HFFc6 (cell line): ENCODE measurements at regions not wholly inside any gene's neighbourhood (a gene's known extent, or its start where the extent isn't known, plus 50 kb on each side); places are given as distances from the start of the nearest gene placed in this dataset.

ENCODE experiments used
- DNase-seq: peaks from one replicate; pipeline ENCODE4 v3.0.0-alpha.2; 2018
- H3K27ac Mint-ChIP-seq: 2 replicates; pipeline ENCODE4 v1.8.0; 2020; ENCODE audit warnings: mild to moderate bottlenecking, mixed read lengths
- H3K27me3 Mint-ChIP-seq: 2 replicates; pipeline ENCODE4 v1.8.0; 2021; ENCODE audit warnings: mild to moderate bottlenecking, moderate library complexity, mixed read lengths; ENCODE audit not compliant: insufficient read depth
- H3K36me3 Mint-ChIP-seq: 2 replicates; pipeline ENCODE4 v1.8.0; 2021; ENCODE audit warnings: low read depth, mixed read lengths
- H3K4me1 Mint-ChIP-seq: 2 replicates; pipeline ENCODE4 v1.8.0; 2020; ENCODE audit warnings: low read depth, mixed read lengths
- H3K4me3 Mint-ChIP-seq: 2 replicates; pipeline ENCODE4 v1.8.0; 2020; ENCODE audit warnings: mild to moderate bottlenecking, moderate library complexity, mixed read lengths
- H3K9me3 Mint-ChIP-seq: 2 replicates; pipeline ENCODE4 v1.8.0; 2020; ENCODE audit warnings: mild to moderate bottlenecking, mixed read lengths
- TF ChIP-seq, protein P1 (sequence below): fragments of 200-600 bp; sonication (generic); IDR thresholded peaks from 2 replicates; pipeline ENCODE4 v1.5.0; 2021; ENCODE audit warnings: antibody characterized with exemption, mild to moderate bottlenecking

DNA sequence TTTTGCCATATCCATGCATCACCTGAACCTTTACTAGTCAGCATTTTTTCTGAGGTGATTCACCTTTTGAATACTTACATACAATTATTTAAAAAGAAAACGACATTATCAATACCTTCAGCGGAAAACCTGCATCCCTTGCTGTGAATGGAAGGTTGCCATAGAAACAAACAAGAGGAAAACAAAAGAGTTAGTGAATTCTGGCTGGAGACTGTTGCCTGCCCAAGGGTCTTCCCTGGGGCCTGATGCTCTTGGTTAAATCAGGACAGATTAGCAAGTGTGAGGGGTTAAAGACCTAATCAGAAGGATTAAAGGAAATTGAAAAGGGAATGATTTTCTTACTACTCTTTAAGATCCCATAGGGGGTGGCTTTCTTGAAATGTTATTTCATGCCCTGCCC lies 96.0 kb upstream of the WSCD2 start:
- no peaks in the 10 kb centered on the region; the same call in 1 of the 2 replicates for H3K27me3 Mint-ChIP-seq
- DNase-seq = no peak
- H3K9me3 Mint-ChIP-seq = peaks cover 63% of the 10 kb centered on the region
- peaks cover 5% of the 10 kb centered on the region; the same call in 1 of the 2 replicates for H3K36me3 Mint-ChIP-seq
- no peak overlapping the region for H3K4me3 Mint-ChIP-seq
- no peak overlapping the region for H3K27ac Mint-ChIP-seq
- TF ChIP-seq, protein P1, sequence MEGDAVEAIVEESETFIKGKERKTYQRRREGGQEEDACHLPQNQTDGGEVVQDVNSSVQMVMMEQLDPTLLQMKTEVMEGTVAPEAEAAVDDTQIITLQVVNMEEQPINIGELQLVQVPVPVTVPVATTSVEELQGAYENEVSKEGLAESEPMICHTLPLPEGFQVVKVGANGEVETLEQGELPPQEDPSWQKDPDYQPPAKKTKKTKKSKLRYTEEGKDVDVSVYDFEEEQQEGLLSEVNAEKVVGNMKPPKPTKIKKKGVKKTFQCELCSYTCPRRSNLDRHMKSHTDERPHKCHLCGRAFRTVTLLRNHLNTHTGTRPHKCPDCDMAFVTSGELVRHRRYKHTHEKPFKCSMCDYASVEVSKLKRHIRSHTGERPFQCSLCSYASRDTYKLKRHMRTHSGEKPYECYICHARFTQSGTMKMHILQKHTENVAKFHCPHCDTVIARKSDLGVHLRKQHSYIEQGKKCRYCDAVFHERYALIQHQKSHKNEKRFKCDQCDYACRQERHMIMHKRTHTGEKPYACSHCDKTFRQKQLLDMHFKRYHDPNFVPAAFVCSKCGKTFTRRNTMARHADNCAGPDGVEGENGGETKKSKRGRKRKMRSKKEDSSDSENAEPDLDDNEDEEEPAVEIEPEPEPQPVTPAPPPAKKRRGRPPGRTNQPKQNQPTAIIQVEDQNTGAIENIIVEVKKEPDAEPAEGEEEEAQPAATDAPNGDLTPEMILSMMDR = no peak
- H3K4me1 Mint-ChIP-seq = no peaks in the 10 kb centered on the region

DNA sequence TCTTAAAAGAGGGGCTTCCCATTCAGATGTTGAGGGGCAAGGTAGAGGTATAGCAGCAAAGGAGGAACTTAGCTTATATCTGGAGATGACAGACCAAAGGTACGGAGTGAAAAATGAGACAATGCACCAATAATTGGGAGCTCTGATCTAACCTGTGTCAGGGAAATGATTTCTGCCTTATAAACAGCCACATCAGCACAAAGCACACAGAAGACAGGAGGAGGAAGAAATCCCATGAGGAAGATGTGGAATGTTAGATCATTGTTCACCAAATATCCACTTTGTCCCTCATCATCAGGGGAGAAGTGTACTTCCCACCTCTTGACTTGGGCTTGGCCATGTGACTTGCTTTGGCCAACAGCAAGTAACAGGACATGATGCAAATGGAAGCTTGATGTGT lies 93.7 kb upstream of the WSCD2 start:
- no peak overlapping the region for H3K4me3 Mint-ChIP-seq

DNA sequence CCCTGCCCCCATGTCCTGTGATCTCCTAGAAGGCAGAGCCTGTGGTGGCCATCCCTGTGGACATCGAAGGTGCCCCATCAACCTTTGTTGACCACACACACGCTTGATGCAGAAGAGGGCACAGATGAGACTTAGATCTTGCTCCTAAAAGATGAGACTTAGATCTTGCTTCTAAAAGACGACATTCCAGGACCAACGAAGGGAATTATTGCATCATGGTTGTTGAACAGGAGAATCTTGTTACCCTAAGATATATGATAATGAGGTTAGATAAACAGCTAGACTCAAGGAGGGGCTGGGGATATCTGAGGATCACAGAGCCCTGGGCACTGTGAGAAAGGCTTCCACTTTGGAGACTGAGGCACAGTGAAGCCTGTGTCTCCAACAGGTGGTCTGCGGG lies 91.1 kb upstream of the WSCD2 start:
- Mint-ChIP-seq H3K27ac (no peak overlapping the region), H3K4me1 (no peaks in the 10 kb centered on the region), H3K27me3 (peaks cover 1% of the 10 kb centered on the region; the same call in 1 of the 2 replicates), H3K9me3 (peaks cover 54% of the 10 kb centered on the region), H3K36me3 (no peaks in the 10 kb centered on the region), H3K4me3 (no peak overlapping the region)
- DNase-seq = no peak
- TF ChIP-seq, protein P1 = no peak

More for the DNA sequence above, 93.7 kb upstream of the WSCD2 start:
- no peaks in the 10 kb centered on the region for H3K4me1 Mint-ChIP-seq
- peaks cover 1% of the 10 kb centered on the region; the same call in 1 of the 2 replicates for H3K27me3 Mint-ChIP-seq
- TF ChIP-seq, protein P1 = no peak
- peaks cover 5% of the 10 kb centered on the region; the same call in 1 of the 2 replicates for H3K36me3 Mint-ChIP-seq
- peaks cover 52% of the 10 kb centered on the region for H3K9me3 Mint-ChIP-seq
- H3K27ac Mint-ChIP-seq = no peak overlapping the region
- no peak for DNase-seq

DNA sequence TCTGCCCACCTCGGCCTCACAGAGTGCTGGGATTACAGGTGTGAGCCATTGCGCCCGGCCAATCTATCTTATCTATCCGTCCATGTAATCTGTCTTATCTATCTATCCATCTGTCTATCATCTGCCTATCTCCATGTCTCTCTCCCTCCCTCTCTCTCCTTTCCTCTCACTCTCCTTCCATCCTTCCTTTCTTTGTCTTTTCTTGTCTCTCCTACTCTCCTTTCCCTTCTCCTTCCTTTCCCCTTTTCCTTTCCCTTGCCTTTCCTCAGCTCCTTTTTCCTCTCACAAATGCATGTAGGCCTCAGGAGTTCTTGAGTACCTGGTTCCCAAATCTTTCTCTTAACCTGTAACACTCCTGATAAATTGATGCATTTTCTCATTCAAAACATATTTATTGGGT lies 89.3 kb upstream of the WSCD2 start:
- TF ChIP-seq, protein P1 = no peak
- H3K4me1 Mint-ChIP-seq = no peaks in the 10 kb centered on the region
- no peaks in the 10 kb centered on the region for H3K36me3 Mint-ChIP-seq
- peaks cover 1% of the 10 kb centered on the region; the same call in 1 of the 2 replicates for H3K27me3 Mint-ChIP-seq
- no peak for DNase-seq
- no peak overlapping the region for H3K4me3 Mint-ChIP-seq
- peaks cover 59% of the 10 kb centered on the region for H3K9me3 Mint-ChIP-seq
- H3K27ac Mint-ChIP-seq = no peak overlapping the region

DNA sequence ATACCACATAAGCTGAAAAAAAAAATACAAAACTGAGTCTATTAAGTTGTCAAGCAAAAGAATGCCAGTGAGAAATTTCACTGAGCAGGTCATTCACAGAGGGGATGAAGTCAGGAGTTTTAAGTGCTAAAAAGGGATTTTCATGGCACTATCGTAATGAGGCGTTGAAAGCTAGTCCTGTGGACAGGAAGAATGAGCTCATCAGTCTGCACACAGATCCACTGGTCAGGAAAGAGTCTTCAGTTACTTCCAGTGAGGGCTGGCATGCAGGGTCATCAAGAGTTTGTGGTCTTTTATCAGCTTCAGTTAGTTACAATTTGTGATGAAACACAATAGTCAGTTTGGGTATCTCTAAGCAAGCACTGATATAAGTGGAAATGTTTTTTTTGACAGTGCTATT lies 88.1 kb upstream of the WSCD2 start:
- H3K9me3 Mint-ChIP-seq = peaks cover 56% of the 10 kb centered on the region
- H3K27me3 Mint-ChIP-seq = peaks cover 1% of the 10 kb centered on the region; the same call in 1 of the 2 replicates
- H3K4me1 Mint-ChIP-seq = no peaks in the 10 kb centered on the region
- no peak for DNase-seq
- H3K4me3 Mint-ChIP-seq = no peak overlapping the region
- no peak overlapping the region for H3K27ac Mint-ChIP-seq
- TF ChIP-seq, protein P1 = no peak
- no peaks in the 10 kb centered on the region for H3K36me3 Mint-ChIP-seq

DNA sequence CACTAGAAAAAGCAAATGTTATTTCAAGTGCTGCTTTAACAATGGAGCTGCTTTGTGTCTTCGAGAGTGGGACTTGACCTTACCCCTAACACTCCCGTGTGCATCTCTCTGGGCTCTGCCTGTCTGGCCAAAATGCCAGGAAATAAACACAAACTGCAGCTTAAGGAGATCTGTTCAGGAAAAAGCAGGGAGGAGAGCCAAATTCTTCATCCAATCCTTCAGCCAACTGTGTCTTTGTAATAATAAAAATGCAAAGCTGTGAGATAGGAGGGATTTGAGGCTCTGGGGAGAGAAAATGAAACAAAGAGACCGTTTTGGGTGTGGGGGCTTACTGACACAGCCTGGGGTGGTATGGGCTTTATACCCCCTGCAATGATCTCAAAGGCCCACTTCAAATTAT lies 85.8 kb upstream of the WSCD2 start:
- Mint-ChIP-seq H3K27me3 (peaks cover 1% of the 10 kb centered on the region; the same call in 1 of the 2 replicates), H3K27ac (no peak overlapping the region), H3K36me3 (0 out of 2 replicates have a peak, but pooled peaks cover 6% of the 10 kb centered on the region), H3K4me3 (no peak overlapping the region), H3K4me1 (no peaks in the 10 kb centered on the region), H3K9me3 (peaks cover 58% of the 10 kb centered on the region)
- no peak for DNase-seq
- TF ChIP-seq, protein P1 = no peak
